HL-60 (cell line): ENCODE measurements at regions not wholly inside any gene's neighbourhood (a gene's known extent, or its start where the extent isn't known, plus 50 kb on each side); places are given as distances from the start of the nearest gene placed in this dataset.

Experiments
- DNase-seq, 2 experiments: peaks; one replicate each; pipeline ENCODE4 v3.0.0-alpha.2; 2010 to 2020; ENCODE audit warnings: low read depth in 1 of 2, low spot score in 1 of 2
- H3K27ac ChIP-seq: fragments of 250-450 bp; sonication (Bioruptor Pico); replicated peaks from 2 replicates; pipeline ENCODE4 v1.5.1; 2020; ENCODE audit warnings: mild to moderate bottlenecking, moderate library complexity
- H3K27me3 ChIP-seq: fragments of 250-450 bp; sonication (Bioruptor Pico); 2 replicates; pipeline ENCODE4 v1.5.1; 2021; ENCODE audit warnings: mild to moderate bottlenecking, moderate library complexity; ENCODE audit not compliant: insufficient read depth, poor library complexity, severe bottlenecking
- H3K4me3 ChIP-seq: replicated peaks from 2 replicates; pipeline ENCODE4 v1.5.1; 2011; ENCODE audit warnings: mild to moderate bottlenecking, control low read depth, low read length; ENCODE audit not compliant: insufficient read depth
- GABPA ChIP-seq: IDR thresholded peaks from 2 replicates; pipeline ENCODE4 v1.6.1; 2012; ENCODE audit warnings: low read depth
- POLR2AphosphoS5 ChIP-seq: IDR thresholded peaks from 2 replicates; pipeline ENCODE4 v1.6.1; 2012; ENCODE audit warnings: low read depth
- SPI1 ChIP-seq: IDR thresholded peaks from 2 replicates; pipeline ENCODE4 v1.6.1; 2012; ENCODE audit warnings: low read depth, mild to moderate bottlenecking, borderline replicate concordance
- TF ChIP-seq, protein P1 (sequence below): IDR thresholded peaks from one replicate; pipeline ENCODE4 v1.5.1; 2011; ENCODE audit warnings: low read length, control low read depth, inconsistent platforms; ENCODE audit not compliant: insufficient read depth
- TF ChIP-seq, protein P2 (sequence below): IDR thresholded peaks from 2 replicates; pipeline ENCODE4 v1.6.1; 2012; ENCODE audit warnings: low read depth; ENCODE audit not compliant: insufficient replicate concordance

DNA sequence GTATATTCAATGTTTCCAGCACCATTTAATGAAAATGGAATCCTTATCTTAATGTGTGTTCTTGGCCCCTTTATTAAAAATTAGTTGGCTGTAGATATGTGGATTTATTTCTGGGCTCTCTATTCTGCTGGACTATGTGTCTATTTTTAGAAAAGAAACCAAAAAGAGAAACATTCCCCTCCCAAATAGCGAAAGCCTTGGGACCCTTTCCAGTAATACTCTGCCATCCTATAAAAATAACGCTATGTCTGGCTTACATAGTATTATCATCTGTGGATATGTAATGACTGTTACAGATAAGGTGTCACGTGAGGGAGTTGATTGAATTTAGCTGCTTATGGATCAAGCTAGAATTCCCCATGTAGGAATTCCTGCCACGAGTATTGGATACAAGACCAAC lies 279.3 kb upstream of the KIF2B start:
- DNase-seq = no peak
- H3K27me3 ChIP-seq = no peaks in the 10 kb centered on the region
- TF ChIP-seq, protein P1, sequence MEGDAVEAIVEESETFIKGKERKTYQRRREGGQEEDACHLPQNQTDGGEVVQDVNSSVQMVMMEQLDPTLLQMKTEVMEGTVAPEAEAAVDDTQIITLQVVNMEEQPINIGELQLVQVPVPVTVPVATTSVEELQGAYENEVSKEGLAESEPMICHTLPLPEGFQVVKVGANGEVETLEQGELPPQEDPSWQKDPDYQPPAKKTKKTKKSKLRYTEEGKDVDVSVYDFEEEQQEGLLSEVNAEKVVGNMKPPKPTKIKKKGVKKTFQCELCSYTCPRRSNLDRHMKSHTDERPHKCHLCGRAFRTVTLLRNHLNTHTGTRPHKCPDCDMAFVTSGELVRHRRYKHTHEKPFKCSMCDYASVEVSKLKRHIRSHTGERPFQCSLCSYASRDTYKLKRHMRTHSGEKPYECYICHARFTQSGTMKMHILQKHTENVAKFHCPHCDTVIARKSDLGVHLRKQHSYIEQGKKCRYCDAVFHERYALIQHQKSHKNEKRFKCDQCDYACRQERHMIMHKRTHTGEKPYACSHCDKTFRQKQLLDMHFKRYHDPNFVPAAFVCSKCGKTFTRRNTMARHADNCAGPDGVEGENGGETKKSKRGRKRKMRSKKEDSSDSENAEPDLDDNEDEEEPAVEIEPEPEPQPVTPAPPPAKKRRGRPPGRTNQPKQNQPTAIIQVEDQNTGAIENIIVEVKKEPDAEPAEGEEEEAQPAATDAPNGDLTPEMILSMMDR = no peak
- TF ChIP-seq POLR2AphosphoS5 = no peak
- TF ChIP-seq, protein P2, sequence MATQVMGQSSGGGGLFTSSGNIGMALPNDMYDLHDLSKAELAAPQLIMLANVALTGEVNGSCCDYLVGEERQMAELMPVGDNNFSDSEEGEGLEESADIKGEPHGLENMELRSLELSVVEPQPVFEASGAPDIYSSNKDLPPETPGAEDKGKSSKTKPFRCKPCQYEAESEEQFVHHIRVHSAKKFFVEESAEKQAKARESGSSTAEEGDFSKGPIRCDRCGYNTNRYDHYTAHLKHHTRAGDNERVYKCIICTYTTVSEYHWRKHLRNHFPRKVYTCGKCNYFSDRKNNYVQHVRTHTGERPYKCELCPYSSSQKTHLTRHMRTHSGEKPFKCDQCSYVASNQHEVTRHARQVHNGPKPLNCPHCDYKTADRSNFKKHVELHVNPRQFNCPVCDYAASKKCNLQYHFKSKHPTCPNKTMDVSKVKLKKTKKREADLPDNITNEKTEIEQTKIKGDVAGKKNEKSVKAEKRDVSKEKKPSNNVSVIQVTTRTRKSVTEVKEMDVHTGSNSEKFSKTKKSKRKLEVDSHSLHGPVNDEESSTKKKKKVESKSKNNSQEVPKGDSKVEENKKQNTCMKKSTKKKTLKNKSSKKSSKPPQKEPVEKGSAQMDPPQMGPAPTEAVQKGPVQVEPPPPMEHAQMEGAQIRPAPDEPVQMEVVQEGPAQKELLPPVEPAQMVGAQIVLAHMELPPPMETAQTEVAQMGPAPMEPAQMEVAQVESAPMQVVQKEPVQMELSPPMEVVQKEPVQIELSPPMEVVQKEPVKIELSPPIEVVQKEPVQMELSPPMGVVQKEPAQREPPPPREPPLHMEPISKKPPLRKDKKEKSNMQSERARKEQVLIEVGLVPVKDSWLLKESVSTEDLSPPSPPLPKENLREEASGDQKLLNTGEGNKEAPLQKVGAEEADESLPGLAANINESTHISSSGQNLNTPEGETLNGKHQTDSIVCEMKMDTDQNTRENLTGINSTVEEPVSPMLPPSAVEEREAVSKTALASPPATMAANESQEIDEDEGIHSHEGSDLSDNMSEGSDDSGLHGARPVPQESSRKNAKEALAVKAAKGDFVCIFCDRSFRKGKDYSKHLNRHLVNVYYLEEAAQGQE = no peak
- no peak for TF ChIP-seq GABPA
- TF ChIP-seq SPI1 = no peak
- H3K27ac ChIP-seq = no peak overlapping the region
- H3K4me3 ChIP-seq = no peak overlapping the region

DNA sequence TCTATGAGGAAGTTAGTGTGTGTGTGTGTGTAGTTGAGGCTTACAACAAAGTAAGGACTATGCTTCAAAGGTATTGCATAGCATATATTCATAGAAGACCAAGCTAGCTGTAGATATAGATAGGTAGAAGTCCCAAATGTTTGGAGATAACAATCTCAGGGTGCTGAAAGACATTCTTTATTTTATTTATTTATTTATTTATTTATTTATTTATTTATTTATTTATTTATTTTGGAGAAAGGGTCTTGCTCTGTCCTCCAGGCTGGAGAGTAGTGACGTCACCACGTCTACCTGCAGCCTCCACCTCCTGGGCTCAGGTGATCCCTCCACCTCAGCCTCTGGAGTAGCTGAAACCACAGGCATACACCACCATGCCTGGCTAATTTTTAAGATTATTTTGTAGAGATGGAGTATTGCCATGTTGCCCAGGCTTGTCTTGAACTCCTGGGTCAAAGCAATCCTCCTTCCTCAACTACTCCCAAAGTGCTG lies 284.6 kb upstream of the KIF2B start:
- Histone ChIP-seq H3K27me3 (no peaks in the 10 kb centered on the region), H3K27ac (no peak overlapping the region), H3K4me3 (no peak overlapping the region)
- TF ChIP-seq POLR2AphosphoS5 (no peak), GABPA (no peak), SPI1 (no peak)
- TF ChIP-seq, protein P1 = no peak
- TF ChIP-seq, protein P2 = no peak
- DNase-seq = no peak

DNA sequence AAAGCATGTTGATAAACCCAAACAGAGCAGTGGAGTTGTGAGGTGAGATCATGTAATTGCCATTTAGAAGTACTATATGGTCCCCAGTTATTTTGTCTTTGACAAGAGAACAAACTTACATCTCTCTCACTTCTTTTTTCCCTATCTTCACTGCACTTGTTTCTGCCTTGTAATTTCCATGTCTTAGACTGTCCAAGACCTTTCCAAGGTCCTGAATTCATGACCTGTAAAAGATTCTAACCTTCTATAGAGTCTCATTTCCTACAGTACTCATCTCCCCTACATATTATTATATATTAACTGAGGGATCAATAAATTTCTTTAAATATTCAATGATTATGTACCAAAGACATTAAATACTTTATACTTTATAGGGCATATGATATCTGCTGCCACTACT lies 295.3 kb upstream of the KIF2B start:
- DNase-seq = no peak
- TF ChIP-seq, protein P2 = peak; percentile 65
- no peak for TF ChIP-seq SPI1
- Histone ChIP-seq H3K27me3 (no peaks in the 10 kb centered on the region), H3K27ac (no peak overlapping the region), H3K4me3 (no peak overlapping the region)

DNA sequence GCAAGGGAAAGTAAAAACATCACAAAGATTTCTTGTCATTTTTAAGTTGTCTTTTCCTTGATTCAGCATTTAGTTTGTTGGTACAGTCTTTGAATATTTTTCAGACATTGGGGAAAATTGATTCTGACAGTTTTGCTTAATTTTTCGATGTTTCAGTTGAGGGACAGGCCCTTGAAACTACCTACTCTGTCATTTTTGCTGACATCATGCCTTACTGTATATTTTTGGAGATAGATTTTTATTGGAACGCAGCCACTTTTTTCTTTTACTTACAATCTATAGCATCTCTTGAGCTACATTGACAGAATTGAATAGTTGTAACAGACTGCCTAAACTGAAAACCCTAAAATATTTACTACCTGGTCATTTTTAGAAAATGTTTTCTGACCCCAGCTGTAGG lies 297.1 kb upstream of the KIF2B start:
- Histone ChIP-seq H3K27ac (no peak overlapping the region), H3K27me3 (no peaks in the 10 kb centered on the region), H3K4me3 (no peak overlapping the region)
- TF ChIP-seq, protein P1 = no peak
- TF ChIP-seq POLR2AphosphoS5 = no peak
- TF ChIP-seq GABPA = no peak
- TF ChIP-seq SPI1 = no peak
- TF ChIP-seq, protein P2 = no peak
- no peak for DNase-seq
